ENCODE measurements at regions not wholly inside any gene's neighbourhood (a gene's known extent, or its start where the extent isn't known, plus 50 kb on each side); places are given as distances from the start of the nearest gene placed in this dataset.

- intact Hi-C loops (cut with micrococcal nuclease), result loop anchor here (5.0 to 10.0 kb wide), 2 partner anchors 54 to 236 kb away; no protein-coding TSS in a partner anchor
- no peak overlapping the region for H3K4me3 Mint-ChIP-seq
- H3K27ac Mint-ChIP-seq, result no peak overlapping the region
- Histone ChIP-seq H3K36me3 (ENCODE audit: insufficient read depth, low read length) (no peaks in the 10 kb centered on the region), H3K4me3 (ENCODE audit: low read length in 2 of 2) (no peak overlapping the region), H3K9me3 (ENCODE audit: control insufficient read depth in 1 of 2, low read length in 2 of 2) (no peaks in the 10 kb centered on the region), H3K4me1 (ENCODE audit: insufficient read depth, low read length) (peaks cover 9% of the 10 kb centered on the region), H3K27me3 (ENCODE audit: insufficient read depth, low read length) (no peaks in the 10 kb centered on the region), H3K27ac (ENCODE audit: low read depth, low read length) (no peak overlapping the region)
- ChIA-PET CTCF (ENCODE audit: partially characterized antibody) (interaction anchor here (0.6 to 1.4 kb wide), 5 partner anchors 11 to 516 kb away, joined by 3 to 4 read pairs (median 3); no protein-coding TSS in a partner anchor), POLR2A (ENCODE audit: partially characterized antibody) (interaction anchor here (0.7 to 2.7 kb wide), 6 partner anchors 37 to 521 kb away, joined by 3 to 9 read pairs (median 3); no protein-coding TSS in a partner anchor)
- H3K9me3 Mint-ChIP-seq, result peaks cover 0 to 7% (median 0%) of the 10 kb centered on the region in 8 donors
- no peaks in the 10 kb centered on the region for H3K27me3 Mint-ChIP-seq
- no peaks in the 10 kb centered on the region for H3K36me3 Mint-ChIP-seq
- peaks cover 6 to 14% (median 9%) of the 10 kb centered on the region in 4 donors for H3K4me1 Mint-ChIP-seq
- DNase-seq, result no peak
These were observed 440.1 kb upstream of the ARHGEF26 start for GRCh38 chr3:153681057-153681456.

GRCh38 chr3:153688301-153689120, 432.7 kb upstream of the ARHGEF26 start:
- no peak overlapping the region for H3K4me3 Mint-ChIP-seq
- CTCF ChIA-PET (ENCODE audit: partially characterized antibody), result interaction anchor here (0.6 to 2.3 kb wide), 10 partner anchors 47 to 646 kb away, joined by 3 to 9 read pairs (median 4); no protein-coding TSS in a partner anchor
- intact Hi-C loops (cut with micrococcal nuclease), result loop anchor here (1.0 to 10.0 kb wide), 4 partner anchors 175 to 646 kb away; no protein-coding TSS in a partner anchor

GRCh38 chr3:153693207-153693606, 428.0 kb upstream of the ARHGEF26 start:
- ChIA-PET POLR2A (ENCODE audit: partially characterized antibody) (no interaction called here), CTCF (ENCODE audit: partially characterized antibody) (no interaction called here)
- Histone ChIP-seq H3K4me1 (ENCODE audit: insufficient read depth, low read length) (no peaks in the 10 kb centered on the region), H3K4me3 (ENCODE audit: low read length in 2 of 2) (no peak overlapping the region), H3K27me3 (ENCODE audit: insufficient read depth, low read length) (no peaks in the 10 kb centered on the region), H3K27ac (ENCODE audit: low read depth, low read length) (no peak overlapping the region), H3K9me3 (ENCODE audit: control insufficient read depth in 1 of 2, low read length in 2 of 2) (no peaks in the 10 kb centered on the region), H3K36me3 (ENCODE audit: insufficient read depth, low read length) (no peaks in the 10 kb centered on the region)
- peaks cover 0 to 3% (median 1%) of the 10 kb centered on the region in 4 donors for H3K4me1 Mint-ChIP-seq
- no peaks in the 10 kb centered on the region for H3K36me3 Mint-ChIP-seq
- intact Hi-C loops (cut with micrococcal nuclease), result no loop called here
- no peak for DNase-seq
- H3K4me3 Mint-ChIP-seq, result no peak overlapping the region
- no peaks in the 10 kb centered on the region for H3K9me3 Mint-ChIP-seq
- peaks cover 0 to 2% of the 10 kb centered on the region in 2 donors for H3K27me3 Mint-ChIP-seq
- no peak overlapping the region for H3K27ac Mint-ChIP-seq

More at GRCh38 chr3:153688301-153689120, 432.7 kb upstream of the ARHGEF26 start:
- Mint-ChIP-seq H3K27ac (no peak overlapping the region), H3K9me3 (no peaks in the 10 kb centered on the region), H3K36me3 (no peaks in the 10 kb centered on the region), H3K27me3 (peaks cover 0 to 2% of the 10 kb centered on the region in 2 donors), H3K4me1 (peaks cover 0 to 3% (median 1%) of the 10 kb centered on the region in 4 donors)
- Histone ChIP-seq H3K4me1 (ENCODE audit: insufficient read depth, low read length) (no peaks in the 10 kb centered on the region), H3K36me3 (ENCODE audit: insufficient read depth, low read length) (no peaks in the 10 kb centered on the region), H3K4me3 (ENCODE audit: low read length in 2 of 2) (no peak overlapping the region), H3K27ac (ENCODE audit: low read depth, low read length) (no peak overlapping the region), H3K27me3 (ENCODE audit: insufficient read depth, low read length) (no peaks in the 10 kb centered on the region), H3K9me3 (ENCODE audit: control insufficient read depth in 1 of 2, low read length in 2 of 2) (no peaks in the 10 kb centered on the region)
- DNase-seq, result no peak
- POLR2A ChIA-PET (ENCODE audit: partially characterized antibody), result no interaction called here

GRCh38 chr3:153702106-153702505, 419.1 kb upstream of the ARHGEF26 start:
- Mint-ChIP-seq H3K4me3 (no peak overlapping the region), H3K4me1 (no peaks in the 10 kb centered on the region), H3K36me3 (no peaks in the 10 kb centered on the region), H3K27me3 (peaks cover 2 to 4% of the 10 kb centered on the region in 2 donors), H3K27ac (no peak overlapping the region), H3K9me3 (no peaks in the 10 kb centered on the region)
- intact Hi-C loops (cut with micrococcal nuclease), result no loop called here
- Histone ChIP-seq H3K27ac (ENCODE audit: low read depth, low read length) (no peak overlapping the region), H3K4me3 (ENCODE audit: low read length in 2 of 2) (no peak overlapping the region), H3K4me1 (ENCODE audit: insufficient read depth, low read length) (no peaks in the 10 kb centered on the region), H3K36me3 (ENCODE audit: insufficient read depth, low read length) (no peaks in the 10 kb centered on the region), H3K27me3 (ENCODE audit: insufficient read depth, low read length) (no peaks in the 10 kb centered on the region), H3K9me3 (ENCODE audit: control insufficient read depth in 1 of 2, low read length in 2 of 2) (no peaks in the 10 kb centered on the region)
- POLR2A ChIA-PET (ENCODE audit: partially characterized antibody), result no interaction called here
- DNase-seq, result no peak
- CTCF ChIA-PET (ENCODE audit: partially characterized antibody), result no interaction called here

- POLR2A ChIA-PET (ENCODE audit: partially characterized antibody), result no interaction called here
- CTCF ChIA-PET (ENCODE audit: partially characterized antibody), result no interaction called here
- no peaks in the 10 kb centered on the region for H3K4me1 ChIP-seq (ENCODE audit: insufficient read depth, low read length)
- no peak for DNase-seq
- H3K4me3 Mint-ChIP-seq, result no peak overlapping the region
- no peak overlapping the region for H3K27ac Mint-ChIP-seq
- H3K27me3 ChIP-seq (ENCODE audit: insufficient read depth, low read length), result no peaks in the 10 kb centered on the region
- H3K9me3 ChIP-seq (ENCODE audit: control insufficient read depth in 1 of 2, low read length in 2 of 2), result no peaks in the 10 kb centered on the region
- H3K4me1 Mint-ChIP-seq, result no peaks in the 10 kb centered on the region
- no peaks in the 10 kb centered on the region for H3K36me3 Mint-ChIP-seq
- no peak overlapping the region for H3K27ac ChIP-seq (ENCODE audit: low read depth, low read length)
- intact Hi-C loops (cut with micrococcal nuclease), result no loop called here
- peaks cover 0 to 2% (median 0%) of the 10 kb centered on the region in 8 donors for H3K9me3 Mint-ChIP-seq
- no peaks in the 10 kb centered on the region for H3K36me3 ChIP-seq (ENCODE audit: insufficient read depth, low read length)
- peaks cover 2 to 4% of the 10 kb centered on the region in 2 donors for H3K27me3 Mint-ChIP-seq
- H3K4me3 ChIP-seq (ENCODE audit: low read length in 2 of 2), result no peak overlapping the region
These were observed 417.1 kb upstream of the ARHGEF26 start for GRCh38 chr3:153704115-153704514.

- Mint-ChIP-seq H3K4me3 (no peak overlapping the region), H3K36me3 (no peaks in the 10 kb centered on the region), H3K4me1 (no peaks in the 10 kb centered on the region), H3K27me3 (peaks cover 2% of the 10 kb centered on the region in 2 donors), H3K27ac (no peak overlapping the region), H3K9me3 (peaks cover 0 to 24% (median 2%) of the 10 kb centered on the region in 8 donors)
- ChIA-PET POLR2A (ENCODE audit: partially characterized antibody) (no interaction called here), CTCF (ENCODE audit: partially characterized antibody) (no interaction called here)
- DNase-seq, result no peak
- no peaks in the 10 kb centered on the region for H3K36me3 ChIP-seq (ENCODE audit: insufficient read depth, low read length)
- H3K27ac ChIP-seq (ENCODE audit: low read depth, low read length), result no peak overlapping the region
- intact Hi-C loops (cut with micrococcal nuclease), result no loop called here
- H3K9me3 ChIP-seq (ENCODE audit: control insufficient read depth in 1 of 2, low read length in 2 of 2), result no peaks in the 10 kb centered on the region
- H3K4me1 ChIP-seq (ENCODE audit: insufficient read depth, low read length), result no peaks in the 10 kb centered on the region
- H3K4me3 ChIP-seq (ENCODE audit: low read length in 2 of 2), result no peak overlapping the region
- H3K27me3 ChIP-seq (ENCODE audit: insufficient read depth, low read length), result no peaks in the 10 kb centered on the region
These were observed 414.5 kb upstream of the ARHGEF26 start for GRCh38 chr3:153706706-153707105.

GRCh38 chr3:153714016-153714415, 407.2 kb upstream of the ARHGEF26 start:
- Histone ChIP-seq H3K4me1 (ENCODE audit: insufficient read depth, low read length) (no peaks in the 10 kb centered on the region), H3K9me3 (ENCODE audit: control insufficient read depth in 1 of 2, low read length in 2 of 2) (no peaks in the 10 kb centered on the region), H3K36me3 (ENCODE audit: insufficient read depth, low read length) (no peaks in the 10 kb centered on the region), H3K27ac (ENCODE audit: low read depth, low read length) (no peak overlapping the region), H3K27me3 (ENCODE audit: insufficient read depth, low read length) (no peaks in the 10 kb centered on the region), H3K4me3 (ENCODE audit: low read length in 2 of 2) (no peak overlapping the region)
- no peak for DNase-seq
- Mint-ChIP-seq H3K36me3 (no peaks in the 10 kb centered on the region), H3K4me3 (no peak overlapping the region), H3K9me3 (peaks cover 0 to 29% (median 3%) of the 10 kb centered on the region in 8 donors), H3K27ac (no peak overlapping the region), H3K27me3 (peaks cover 0 to 4% of the 10 kb centered on the region in 2 donors), H3K4me1 (no peaks in the 10 kb centered on the region)
- CTCF ChIA-PET (ENCODE audit: partially characterized antibody), result no interaction called here
- POLR2A ChIA-PET (ENCODE audit: partially characterized antibody), result no interaction called here
- intact Hi-C loops (cut with micrococcal nuclease), result no loop called here

All from CD4-positive, alpha-beta memory T cell (primary cell).